CD4-positive, alpha-beta T cell treated with Interleukin-17A for 1 hour (primary cell): ENCODE measurements at regions not wholly inside any gene's neighbourhood (a gene's known extent, or its start where the extent isn't known, plus 50 kb on each side); places are given as distances from the start of the nearest gene placed in this dataset.

Experiments
- DNase-seq: peaks from one replicate; pipeline ENCODE4 v3.0.0-alpha.2; 2020

- DNase-seq: no peak
Observed at GRCh38 chr6:122524056-122524455, 52.4 kb upstream of the SERINC1 start.

GRCh38 chr6:122530440-122531046, 58.9 kb upstream of the SERINC1 start:
- peak; percentile 77 for DNase-seq

- no peak for DNase-seq
Observed at GRCh38 chr6:122548281-122548680, 61.9 kb upstream of the PKIB start.

GRCh38 chr6:122548820-122549219, 61.4 kb upstream of the PKIB start:
- DNase-seq: no peak

GRCh38 chr6:122553697-122554096, 56.5 kb upstream of the PKIB start:
- no peak for DNase-seq

- DNase-seq: no peak
Observed at GRCh38 chr6:122555561-122555960, 54.6 kb upstream of the PKIB start.

DNA sequence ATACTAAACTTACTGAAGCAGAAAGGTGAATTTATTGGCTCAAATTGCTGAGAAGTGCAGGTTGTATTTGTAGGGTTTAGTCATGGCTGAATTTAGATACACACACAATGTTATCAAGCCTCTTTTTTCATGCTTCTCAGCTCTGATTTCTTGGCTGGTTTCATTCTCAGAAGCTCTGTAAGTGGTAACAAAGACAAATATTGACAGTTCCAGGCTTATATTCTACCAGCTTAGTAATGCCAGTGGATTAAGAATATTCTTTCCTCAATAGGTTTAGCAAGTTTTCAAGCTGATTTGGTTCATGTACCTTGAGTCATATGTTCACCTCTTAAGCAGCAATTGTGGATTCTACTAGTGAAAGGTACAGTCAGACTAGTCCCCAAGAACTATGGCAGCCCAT, 52.1 kb upstream of the PKIB start:
- DNase-seq: no peak
